ENCODE measurements at regions not wholly inside any gene's neighbourhood (a gene's known extent, or its start where the extent isn't known, plus 50 kb on each side); places are given as distances from the start of the nearest gene placed in this dataset.

GRCh38 chr7:34269084-34269483 is 363.7 kb downstream of the BMPER start:
- no peak for DNase-seq (ENCODE audit: low read depth in 4 of 4, low spot score in 1 of 4)

- no peak for DNase-seq (ENCODE audit: low read depth in 4 of 4, low spot score in 1 of 4)
Observed at GRCh38 chr7:34275624-34276023, 370.3 kb downstream of the BMPER start.

- DNase-seq (ENCODE audit: low read depth in 4 of 4, low spot score in 1 of 4): no peak
Observed at GRCh38 chr7:34277016-34277802, 371.9 kb downstream of the BMPER start.

- no peak for DNase-seq (ENCODE audit: low read depth in 4 of 4, low spot score in 1 of 4)
Observed at GRCh38 chr7:34277803-34278199, 372.5 kb downstream of the BMPER start.

- DNase-seq (ENCODE audit: low read depth in 4 of 4, low spot score in 1 of 4): no peak
Observed at GRCh38 chr7:34281260-34281659, 375.9 kb downstream of the BMPER start.

- DNase-seq (ENCODE audit: low read depth in 4 of 4, low spot score in 1 of 4): no peak
Observed at GRCh38 chr7:34282271-34282670, 375.7 kb upstream of the NPSR1 start.

- DNase-seq (ENCODE audit: low read depth in 4 of 4, low spot score in 1 of 4): no peak
Observed at GRCh38 chr7:34296663-34297062, 361.4 kb upstream of the NPSR1 start.

- DNase-seq (ENCODE audit: low read depth in 4 of 4, low spot score in 1 of 4): no peak
Observed at GRCh38 chr7:34298492-34299013, 359.5 kb upstream of the NPSR1 start.

GRCh38 chr7:34299066-34299465 is 359.0 kb upstream of the NPSR1 start:
- no peak for DNase-seq (ENCODE audit: low read depth in 4 of 4, low spot score in 1 of 4)

GRCh38 chr7:34307540-34307939 is 350.5 kb upstream of the NPSR1 start:
- DNase-seq (ENCODE audit: low read depth in 4 of 4, low spot score in 1 of 4): no peak

GRCh38 chr7:34308595-34308994 is 349.4 kb upstream of the NPSR1 start:
- no peak for DNase-seq (ENCODE audit: low read depth in 4 of 4, low spot score in 1 of 4)

- DNase-seq (ENCODE audit: low read depth in 4 of 4, low spot score in 1 of 4): no peak
Observed at GRCh38 chr7:34309116-34309515, 348.9 kb upstream of the NPSR1 start.

GRCh38 chr7:34309584-34309983 is 348.4 kb upstream of the NPSR1 start:
- no peak for DNase-seq (ENCODE audit: low read depth in 4 of 4, low spot score in 1 of 4)

- DNase-seq (ENCODE audit: low read depth in 4 of 4, low spot score in 1 of 4): no peak
Observed at GRCh38 chr7:34311591-34311990, 346.4 kb upstream of the NPSR1 start.

- no peak for DNase-seq (ENCODE audit: low read depth in 4 of 4, low spot score in 1 of 4)
Observed at GRCh38 chr7:34312624-34313023, 345.4 kb upstream of the NPSR1 start.

- no peak for DNase-seq (ENCODE audit: low read depth in 4 of 4, low spot score in 1 of 4)
Observed at GRCh38 chr7:34313289-34313688, 344.7 kb upstream of the NPSR1 start.

GRCh38 chr7:34315032-34315431 is 343.0 kb upstream of the NPSR1 start:
- no peak for DNase-seq (ENCODE audit: low read depth in 4 of 4, low spot score in 1 of 4)

- no peak for DNase-seq (ENCODE audit: low read depth in 4 of 4, low spot score in 1 of 4)
Observed at GRCh38 chr7:34317039-34317438, 341.0 kb upstream of the NPSR1 start.

- no peak for DNase-seq (ENCODE audit: low read depth in 4 of 4, low spot score in 1 of 4)
Observed at GRCh38 chr7:34320412-34320811, 337.6 kb upstream of the NPSR1 start.

GRCh38 chr7:34320926-34321661 is 336.9 kb upstream of the NPSR1 start:
- peak in 2 of 4 experiments; percentile 1 to 3 for DNase-seq (ENCODE audit: low read depth in 4 of 4, low spot score in 1 of 4)

GRCh38 chr7:34322841-34323240 is 335.2 kb upstream of the NPSR1 start:
- DNase-seq (ENCODE audit: low read depth in 4 of 4, low spot score in 1 of 4): no peak

GRCh38 chr7:34327681-34328080 is 330.3 kb upstream of the NPSR1 start:
- no peak for DNase-seq (ENCODE audit: low read depth in 4 of 4, low spot score in 1 of 4)

Measured in stimulated activated CD4-positive, alpha-beta T cell treated with anti-CD3 and anti-CD28 coated beads, Interleukin-1b, Interleukin-23, amount 100 ng/mL, for 24 hours (primary cell).